ENCODE measurements at regions not wholly inside any gene's neighbourhood (a gene's known extent, or its start where the extent isn't known, plus 50 kb on each side); places are given as distances from the start of the nearest gene placed in this dataset.

GRCh38 chr14:83196236-83196635 is 1662.6 kb upstream of the SEL1L start:
- DNase-seq (ENCODE audit: low spot score): no peak

DNA sequence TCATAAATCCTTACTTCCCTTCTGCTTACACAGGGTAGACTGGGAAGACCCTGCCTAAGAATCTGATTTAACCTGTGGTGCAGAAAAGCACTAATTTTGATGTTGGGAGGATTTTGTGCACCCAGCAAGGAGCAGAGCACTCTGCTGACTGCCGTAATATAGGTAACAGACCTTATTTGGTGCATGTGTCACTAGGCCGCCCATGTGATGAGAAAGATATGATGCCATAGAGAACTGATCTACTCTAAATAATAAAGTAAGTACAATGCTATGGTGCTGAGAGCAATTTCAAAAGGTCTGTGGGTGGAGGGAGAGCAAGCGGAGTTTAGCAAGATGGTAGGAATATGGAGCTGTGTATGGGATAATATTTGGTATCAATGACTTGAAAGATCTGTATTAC is 1663.6 kb upstream of the SEL1L start:
- no peak for DNase-seq (ENCODE audit: low spot score)

- no peak for DNase-seq (ENCODE audit: low spot score)
These were observed 1673.9 kb upstream of the SEL1L start for GRCh38 chr14:83207550-83207949.

- DNase-seq (ENCODE audit: low spot score): no peak
These were observed 1674.7 kb upstream of the SEL1L start for GRCh38 chr14:83208341-83208740.

DNA sequence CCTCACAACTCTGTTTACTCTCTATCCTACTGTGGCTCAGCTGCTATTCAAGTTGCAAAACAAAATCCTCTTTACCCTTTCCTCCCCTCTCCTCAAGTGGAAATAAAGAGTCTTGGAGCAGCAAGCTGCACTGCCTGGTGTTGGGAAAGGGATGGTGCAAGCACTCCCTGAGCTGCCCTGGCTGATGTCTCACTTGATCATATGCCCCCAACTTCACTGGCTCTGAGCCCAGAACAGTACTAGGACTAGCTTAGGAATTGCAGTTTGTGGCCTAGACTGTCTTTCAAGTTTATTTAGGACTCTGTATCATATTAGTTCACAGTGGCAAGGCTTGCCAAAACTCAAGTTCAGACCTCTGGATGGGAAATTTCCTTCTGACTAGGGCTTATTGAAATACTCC is 1683.8 kb upstream of the SEL1L start:
- no peak for DNase-seq (ENCODE audit: low spot score)

DNA sequence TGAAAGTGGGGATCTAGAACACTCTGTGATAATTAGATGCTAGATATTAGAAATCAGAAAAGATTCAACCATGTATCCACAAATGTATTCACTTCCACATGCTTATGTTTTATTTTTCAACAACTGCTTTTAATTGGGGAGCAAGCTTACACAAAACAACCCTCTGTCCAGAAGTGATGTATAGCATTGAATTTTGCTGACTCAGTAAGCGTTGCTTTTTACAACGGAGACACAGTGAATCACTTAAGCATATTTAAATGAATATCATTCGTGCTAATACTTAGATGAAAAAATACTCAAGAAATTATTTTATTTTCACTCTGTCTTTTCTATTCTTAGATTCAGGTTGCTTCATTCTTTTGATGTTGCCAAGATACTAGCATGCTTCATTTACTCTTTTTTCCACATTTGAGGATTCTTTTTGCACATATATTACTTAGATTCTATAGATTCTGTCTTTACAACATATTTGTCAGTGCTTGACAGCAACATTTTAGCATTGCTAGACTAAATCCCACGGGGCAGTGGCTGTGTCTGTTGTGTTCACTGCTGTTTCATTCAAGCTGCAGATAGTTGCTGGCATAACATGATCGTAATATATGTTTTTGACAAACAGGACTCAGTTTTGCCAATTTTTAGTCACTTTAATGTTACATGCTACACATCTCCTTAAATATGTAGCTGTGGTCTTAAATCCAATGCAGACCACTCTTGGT is 1714.4 kb upstream of the SEL1L start:
- no peak for DNase-seq (ENCODE audit: low spot score)

GRCh38 chr14:83251402-83251801 is 1717.7 kb upstream of the SEL1L start:
- no peak for DNase-seq (ENCODE audit: low spot score)

- DNase-seq (ENCODE audit: low spot score): no peak
These were observed 1720.2 kb upstream of the SEL1L start for GRCh38 chr14:83253870-83254269.

DNA sequence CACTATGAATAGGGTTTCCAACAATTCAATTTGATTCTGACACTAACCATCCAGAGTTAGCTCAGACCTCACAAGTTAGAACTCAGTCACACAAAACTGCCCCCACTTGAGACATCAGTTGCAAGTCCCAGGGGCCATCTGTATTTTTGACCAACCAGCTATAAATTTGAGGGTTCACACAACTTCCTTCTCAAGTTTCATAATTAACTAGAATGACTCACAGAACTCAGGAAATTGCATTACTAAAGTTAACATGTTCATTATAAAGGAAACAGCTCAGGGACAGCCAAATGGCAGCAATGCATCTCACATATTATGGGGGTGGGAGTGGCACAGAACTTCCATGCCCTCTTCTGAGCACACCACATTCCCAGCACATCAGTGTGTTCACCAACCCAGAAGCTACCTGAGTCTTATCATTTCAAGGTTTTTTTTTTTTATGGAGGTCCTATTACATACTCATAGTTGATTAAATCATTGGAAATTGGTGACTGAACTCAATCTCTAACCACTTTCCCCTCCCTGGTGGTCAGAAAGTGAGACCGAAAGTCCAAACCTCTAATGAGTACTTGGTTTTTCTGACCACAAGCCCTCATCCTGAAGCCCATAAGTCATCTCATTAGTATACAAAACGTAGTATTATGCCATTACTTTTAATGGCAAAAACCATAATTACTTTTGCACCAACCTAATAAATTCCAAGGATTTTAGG is 1721.5 kb upstream of the SEL1L start:
- DNase-seq (ENCODE audit: low spot score): no peak

DNA sequence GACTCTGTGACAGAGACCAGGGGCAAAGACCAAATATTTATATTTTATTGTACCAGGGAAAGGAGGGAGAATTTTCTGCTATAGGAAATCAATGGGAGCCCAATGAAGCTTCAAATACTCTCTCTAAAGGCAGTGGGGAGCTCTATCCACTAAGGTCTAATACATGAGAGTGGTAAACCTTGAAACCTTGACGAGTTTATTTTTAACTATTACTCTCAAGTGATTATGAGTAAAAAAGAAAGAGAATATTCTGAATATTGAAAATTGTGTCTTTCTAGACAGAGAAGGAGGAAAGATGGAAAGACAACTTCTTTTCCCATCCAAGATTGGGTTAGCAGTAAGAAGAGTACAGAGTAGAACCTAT is 1722.1 kb upstream of the SEL1L start:
- no peak for DNase-seq (ENCODE audit: low spot score)

- no peak for DNase-seq (ENCODE audit: low spot score)
These were observed 1724.1 kb upstream of the SEL1L start for GRCh38 chr14:83257466-83258439.

DNA sequence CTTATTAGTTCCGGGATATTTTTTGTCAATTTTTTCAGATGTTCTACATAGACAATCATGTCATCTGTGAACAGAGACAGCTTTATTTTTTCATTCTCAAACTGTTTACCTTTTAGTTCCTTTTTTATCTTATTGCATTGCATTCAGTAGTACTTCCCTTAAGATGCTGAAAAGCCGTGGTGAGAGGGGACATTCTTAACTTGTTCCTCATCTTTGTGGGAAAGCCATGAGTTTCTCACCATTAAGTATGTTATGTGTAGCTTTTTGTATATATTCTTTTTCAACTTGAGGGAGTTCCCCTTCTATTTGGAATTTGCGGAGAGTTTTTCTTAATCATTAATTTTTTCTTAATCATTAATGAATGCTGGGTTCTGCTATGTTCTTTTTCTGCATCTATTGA is 1727.1 kb upstream of the SEL1L start:
- no peak for DNase-seq (ENCODE audit: low spot score)

GRCh38 chr14:83269583-83269982 is 1735.9 kb upstream of the SEL1L start:
- DNase-seq (ENCODE audit: low spot score): no peak

DNA sequence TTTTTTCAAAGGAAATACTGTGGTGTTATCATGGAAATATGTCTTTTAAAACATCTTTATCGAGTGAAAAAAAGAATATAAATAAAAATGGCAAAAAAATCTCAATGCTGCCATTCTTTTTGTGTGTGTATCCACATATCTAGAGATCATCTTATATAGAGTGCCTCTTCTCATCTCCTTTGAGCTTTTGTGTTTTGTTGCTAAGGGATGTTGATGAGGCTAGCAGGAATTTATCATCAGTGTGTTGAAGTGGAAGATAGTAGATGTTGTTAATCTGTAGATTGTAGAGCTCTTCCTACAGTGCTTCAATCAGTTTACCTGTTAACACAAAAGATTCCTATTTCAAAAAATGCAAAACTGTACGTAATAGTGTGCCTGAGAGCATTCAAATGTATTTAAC is 1738.0 kb upstream of the SEL1L start:
- DNase-seq (ENCODE audit: low spot score): no peak

GRCh38 chr14:83280719-83281118 is 1747.1 kb upstream of the SEL1L start:
- DNase-seq (ENCODE audit: low spot score): no peak

DNA sequence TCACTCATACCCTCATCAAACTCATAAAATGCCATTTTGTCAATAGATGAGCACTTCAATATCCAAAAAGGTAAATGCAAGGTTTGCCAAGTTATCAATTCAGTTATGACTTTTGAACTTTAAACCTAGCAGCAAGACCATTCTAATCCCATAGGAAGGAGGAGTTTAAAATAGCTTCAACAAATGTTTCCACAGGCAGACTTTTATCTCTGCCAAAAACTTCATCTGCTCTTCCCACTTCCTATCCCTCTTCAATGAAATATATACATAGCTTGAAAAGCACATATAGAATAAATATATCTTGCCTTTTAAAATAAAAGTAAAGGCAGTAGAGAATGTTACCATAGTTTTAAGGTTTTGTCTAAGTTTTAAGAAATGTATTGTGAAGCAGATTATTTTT is 1749.1 kb upstream of the SEL1L start:
- no peak for DNase-seq (ENCODE audit: low spot score)

- DNase-seq (ENCODE audit: low spot score): no peak
These were observed 1753.6 kb upstream of the SEL1L start for GRCh38 chr14:83287300-83287699.

- no peak for DNase-seq (ENCODE audit: low spot score)
These were observed 1755.7 kb upstream of the SEL1L start for GRCh38 chr14:83289390-83289789.

GRCh38 chr14:83289896-83290295 is 1756.2 kb upstream of the SEL1L start:
- DNase-seq (ENCODE audit: low spot score): no peak

DNA sequence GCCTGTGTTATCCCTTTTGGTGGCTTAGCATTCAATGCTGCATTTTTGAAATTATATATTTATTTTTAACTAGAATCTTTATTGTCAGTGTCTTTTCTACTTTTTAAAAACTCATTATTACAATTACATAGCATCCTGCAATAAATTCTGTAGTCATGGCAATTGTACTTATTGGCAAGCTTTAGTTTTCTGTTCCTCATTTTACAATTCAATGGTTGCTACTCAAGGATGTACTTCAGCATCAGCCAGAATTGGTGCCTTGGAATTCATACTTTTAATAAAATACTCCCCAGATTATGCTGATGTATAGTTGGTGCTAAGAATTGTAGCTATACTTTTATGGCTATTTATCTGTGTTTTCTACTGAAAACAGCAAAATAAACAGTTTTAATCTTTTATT is 1756.8 kb upstream of the SEL1L start:
- no peak for DNase-seq (ENCODE audit: low spot score)

GRCh38 chr14:83291714-83292113 is 1758.1 kb upstream of the SEL1L start:
- DNase-seq (ENCODE audit: low spot score): no peak

DNA sequence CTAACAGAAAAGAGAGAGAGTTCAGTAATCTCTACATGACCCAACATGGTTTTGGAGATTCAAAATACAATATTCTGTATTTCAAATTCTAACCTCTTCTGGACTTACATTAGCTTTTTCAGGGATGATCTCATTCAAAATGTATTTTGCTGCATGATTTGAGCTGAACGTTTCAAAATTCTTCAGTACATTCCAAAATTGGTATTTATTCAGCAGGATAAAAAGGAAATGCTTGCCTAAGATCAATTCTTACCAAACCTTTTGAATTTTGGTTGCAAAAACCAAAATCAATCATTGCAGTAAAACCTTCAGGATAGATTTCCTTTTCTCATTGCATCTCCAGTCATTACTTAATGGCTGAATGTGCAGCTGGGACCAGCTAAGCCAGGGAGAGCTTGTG is 1761.3 kb upstream of the SEL1L start:
- no peak for DNase-seq (ENCODE audit: low spot score)

GRCh38 chr14:83297361-83297760 is 1763.7 kb upstream of the SEL1L start:
- no peak for DNase-seq (ENCODE audit: low spot score)
